HepG2 (cell line): ENCODE measurements at regions not wholly inside any gene's neighbourhood (a gene's known extent, or its start where the extent isn't known, plus 50 kb on each side); places are given as distances from the start of the nearest gene placed in this dataset.

ENCODE experiments used
- ARNT ChIP-seq: fragments of 450-650 bp; IDR thresholded peaks from 2 replicates; pipeline ENCODE4 v1.6.1; 2017
- ELF4 ChIP-seq: sonication (generic); formaldehyde crosslinking; IDR thresholded peaks from 2 replicates; pipeline ENCODE4 v1.5.0; 2020; ENCODE audit warnings: missing genetic modification reagents, mild to moderate bottlenecking, moderate library complexity, borderline replicate concordance
- HMG20A ChIP-seq: IDR thresholded peaks from 2 replicates; pipeline ENCODE4 v1.6.1; 2016; ENCODE audit warnings: borderline replicate concordance
- POLR2AphosphoS5 ChIP-seq: IDR thresholded peaks from 2 replicates; pipeline ENCODE4 v1.6.1; 2012; ENCODE audit warnings: low read depth, low read length
- ZNF274 ChIP-seq: sonication (generic); formaldehyde crosslinking; IDR thresholded peaks from 2 replicates; pipeline ENCODE4 v1.5.1; 2020; ENCODE audit warnings: mild to moderate bottlenecking, missing genetic modification reagents
- ZNF44 ChIP-seq: sonication (generic); formaldehyde crosslinking; IDR thresholded peaks from 2 replicates; pipeline ENCODE4 v1.5.1; 2020; ENCODE audit warnings: mild to moderate bottlenecking, missing genetic modification reagents
- ZNF83 ChIP-seq: sonication (generic); formaldehyde crosslinking; IDR thresholded peaks from 2 replicates; pipeline ENCODE4 v1.4.0; 2020; ENCODE audit warnings: missing genetic modification reagents, mild to moderate bottlenecking, borderline replicate concordance
- TF ChIP-seq, protein P1 (sequence below): IDR thresholded peaks from 2 replicates; pipeline ENCODE4 v1.6.1; 2012; ENCODE audit warnings: low read length, improper control_type of control experiment

DNA sequence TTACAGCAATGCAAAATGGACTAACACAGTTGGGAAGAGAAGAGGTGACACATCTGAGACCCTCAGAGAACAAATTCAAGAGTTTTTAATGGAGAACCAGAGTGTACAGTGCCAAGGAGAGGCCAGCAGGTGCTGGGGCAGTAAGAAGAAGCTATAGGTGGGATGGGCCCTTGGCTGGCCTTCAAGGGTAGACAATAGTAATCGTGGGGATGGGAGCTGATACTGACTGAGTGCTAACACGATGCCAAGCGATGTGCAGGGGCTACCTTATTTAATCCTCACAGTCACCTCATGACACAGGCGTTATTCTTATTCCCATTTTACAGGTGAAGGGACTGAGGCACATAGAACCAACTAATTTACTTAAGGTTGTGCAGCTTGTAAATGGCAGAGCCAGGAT lies 131.9 kb upstream of the ID2 start:
- TF ChIP-seq HMG20A (CRISPR knock-in tag) (no peak), ARNT (no peak), ZNF274 (no peak), POLR2AphosphoS5 (no peak), ZNF44 (CRISPR knock-in tag) (no peak), ZNF83 (CRISPR knock-in tag) (no peak), ELF4 (CRISPR knock-in tag) (no peak)
- TF ChIP-seq, protein P1, sequence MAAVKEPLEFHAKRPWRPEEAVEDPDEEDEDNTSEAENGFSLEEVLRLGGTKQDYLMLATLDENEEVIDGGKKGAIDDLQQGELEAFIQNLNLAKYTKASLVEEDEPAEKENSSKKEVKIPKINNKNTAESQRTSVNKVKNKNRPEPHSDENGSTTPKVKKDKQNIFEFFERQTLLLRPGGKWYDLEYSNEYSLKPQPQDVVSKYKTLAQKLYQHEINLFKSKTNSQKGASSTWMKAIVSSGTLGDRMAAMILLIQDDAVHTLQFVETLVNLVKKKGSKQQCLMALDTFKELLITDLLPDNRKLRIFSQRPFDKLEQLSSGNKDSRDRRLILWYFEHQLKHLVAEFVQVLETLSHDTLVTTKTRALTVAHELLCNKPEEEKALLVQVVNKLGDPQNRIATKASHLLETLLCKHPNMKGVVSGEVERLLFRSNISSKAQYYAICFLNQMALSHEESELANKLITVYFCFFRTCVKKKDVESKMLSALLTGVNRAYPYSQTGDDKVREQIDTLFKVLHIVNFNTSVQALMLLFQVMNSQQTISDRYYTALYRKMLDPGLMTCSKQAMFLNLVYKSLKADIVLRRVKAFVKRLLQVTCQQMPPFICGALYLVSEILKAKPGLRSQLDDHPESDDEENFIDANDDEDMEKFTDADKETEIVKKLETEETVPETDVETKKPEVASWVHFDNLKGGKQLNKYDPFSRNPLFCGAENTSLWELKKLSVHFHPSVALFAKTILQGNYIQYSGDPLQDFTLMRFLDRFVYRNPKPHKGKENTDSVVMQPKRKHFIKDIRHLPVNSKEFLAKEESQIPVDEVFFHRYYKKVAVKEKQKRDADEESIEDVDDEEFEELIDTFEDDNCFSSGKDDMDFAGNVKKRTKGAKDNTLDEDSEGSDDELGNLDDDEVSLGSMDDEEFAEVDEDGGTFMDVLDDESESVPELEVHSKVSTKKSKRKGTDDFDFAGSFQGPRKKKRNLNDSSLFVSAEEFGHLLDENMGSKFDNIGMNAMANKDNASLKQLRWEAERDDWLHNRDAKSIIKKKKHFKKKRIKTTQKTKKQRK = no peak
